ENCODE measurements at regions not wholly inside any gene's neighbourhood (a gene's known extent, or its start where the extent isn't known, plus 50 kb on each side); places are given as distances from the start of the nearest gene placed in this dataset.

GRCh38 chr20:56903421-56903820, 274.3 kb downstream of the TFAP2C start:
- no peak for DNase-seq
- Mint-ChIP-seq H3K9me3 (ENCODE audit: low read depth, unreplicated experiment) (peaks cover 2% of the 10 kb centered on the region), H3K4me3 (ENCODE audit: low read depth, unreplicated experiment) (no peak overlapping the region), H3K27me3 (ENCODE audit: unreplicated experiment) (peaks cover 55% of the 10 kb centered on the region), H3K36me3 (ENCODE audit: insufficient read depth, unreplicated experiment) (no peaks in the 10 kb centered on the region), H3K27ac (ENCODE audit: unreplicated experiment) (no peak overlapping the region), H3K4me1 (ENCODE audit: low read depth, unreplicated experiment) (no peaks in the 10 kb centered on the region)
- CTCF ChIA-PET = no interaction called here
- intact Hi-C loops (cut with micrococcal nuclease; ENCODE audit: unreplicated experiment) = no loop called here
- no peak for TF ChIP-seq CTCF (IDR thresholded peaks at IDR 0.05; ENCODE audit: unreplicated experiment)
- BruUV-seq (replicated peaks) = no TSS peak

- Mint-ChIP-seq H3K27ac (ENCODE audit: unreplicated experiment) (no peak overlapping the region), H3K4me3 (ENCODE audit: low read depth, unreplicated experiment) (no peak overlapping the region), H3K9me3 (ENCODE audit: low read depth, unreplicated experiment) (peaks cover 2% of the 10 kb centered on the region), H3K27me3 (ENCODE audit: unreplicated experiment) (peaks cover 55% of the 10 kb centered on the region), H3K36me3 (ENCODE audit: insufficient read depth, unreplicated experiment) (no peaks in the 10 kb centered on the region), H3K4me1 (ENCODE audit: low read depth, unreplicated experiment) (no peaks in the 10 kb centered on the region)
- no peak for DNase-seq
- TF ChIP-seq CTCF (IDR thresholded peaks at IDR 0.05; ENCODE audit: unreplicated experiment) = no peak
- BruUV-seq (replicated peaks) = no TSS peak
- intact Hi-C loops (cut with micrococcal nuclease; ENCODE audit: unreplicated experiment) = no loop called here
- CTCF ChIA-PET = no interaction called here
Measured at GRCh38 chr20:56903858-56904257, 274.8 kb downstream of the TFAP2C start.

GRCh38 chr20:56909918-56910714, 281.0 kb downstream of the TFAP2C start:
- H3K4me3 Mint-ChIP-seq (ENCODE audit: low read depth, unreplicated experiment) = no peak overlapping the region
- no peak overlapping the region for H3K27ac Mint-ChIP-seq (ENCODE audit: unreplicated experiment)
- DNase-seq = no peak
- BruUV-seq (replicated peaks) = no TSS peak
- peaks cover 3% of the 10 kb centered on the region for H3K9me3 Mint-ChIP-seq (ENCODE audit: low read depth, unreplicated experiment)
- peaks cover 58% of the 10 kb centered on the region for H3K27me3 Mint-ChIP-seq (ENCODE audit: unreplicated experiment)
- intact Hi-C loops (cut with micrococcal nuclease; ENCODE audit: unreplicated experiment) = no loop called here
- H3K36me3 Mint-ChIP-seq (ENCODE audit: insufficient read depth, unreplicated experiment) = no peaks in the 10 kb centered on the region
- CTCF ChIA-PET = no interaction called here
- TF ChIP-seq CTCF (IDR thresholded peaks at IDR 0.05; ENCODE audit: unreplicated experiment) = no peak
- no peaks in the 10 kb centered on the region for H3K4me1 Mint-ChIP-seq (ENCODE audit: low read depth, unreplicated experiment)

GRCh38 chr20:56911946-56912345, 282.8 kb downstream of the TFAP2C start:
- no peak overlapping the region for H3K27ac Mint-ChIP-seq (ENCODE audit: unreplicated experiment)
- peaks cover 3% of the 10 kb centered on the region for H3K9me3 Mint-ChIP-seq (ENCODE audit: low read depth, unreplicated experiment)
- peaks cover 72% of the 10 kb centered on the region for H3K27me3 Mint-ChIP-seq (ENCODE audit: unreplicated experiment)

More at GRCh38 chr20:56911946-56912345, 282.8 kb downstream of the TFAP2C start:
- Mint-ChIP-seq H3K4me3 (ENCODE audit: low read depth, unreplicated experiment) (no peak overlapping the region), H3K4me1 (ENCODE audit: low read depth, unreplicated experiment) (no peaks in the 10 kb centered on the region), H3K36me3 (ENCODE audit: insufficient read depth, unreplicated experiment) (no peaks in the 10 kb centered on the region)
- no peak for TF ChIP-seq CTCF (IDR thresholded peaks at IDR 0.05; ENCODE audit: unreplicated experiment)
- intact Hi-C loops (cut with micrococcal nuclease; ENCODE audit: unreplicated experiment) = no loop called here
- DNase-seq = no peak
- no TSS peak for BruUV-seq (replicated peaks)
- CTCF ChIA-PET = no interaction called here
